SK-N-SH treated with all-trans-retinoic acid at 6 μM for 48 hours (cell line): ENCODE measurements at regions not wholly inside any gene's neighbourhood (a gene's known extent, or its start where the extent isn't known, plus 50 kb on each side); places are given as distances from the start of the nearest gene placed in this dataset.

Experiments
- ATAC-seq: fragments of 200-7000 bp; cut with Tn5 transposase; 3 replicates; pipeline ENCODE4 v1.9.1; 2020; ENCODE audit warnings: mild to moderate bottlenecking, moderate library complexity
- ARNTL ChIP-seq: fragments of 450-650 bp; formaldehyde crosslinking; IDR thresholded peaks from 2 replicates; pipeline ENCODE4 v1.5.0; 2020; ENCODE audit warnings: low read depth, mild to moderate bottlenecking, moderate library complexity, borderline replicate concordance
- BACH2 ChIP-seq: fragments of 250-450 bp; sonication (Bioruptor Pico); IDR thresholded peaks from 2 replicates; pipeline ENCODE4 v1.9.0; 2021; ENCODE audit warnings: mild to moderate bottlenecking, borderline replicate concordance
- CSDC2 ChIP-seq: fragments of 250-450 bp; sonication (Bioruptor Pico); IDR thresholded peaks from 2 replicates; pipeline ENCODE4 v1.5.0; 2020; ENCODE audit warnings: mild to moderate bottlenecking, moderate library complexity
- ESRRG ChIP-seq: fragments of 250-450 bp; sonication (Bioruptor Pico); IDR thresholded peaks from 2 replicates; pipeline ENCODE4 v1.6.1; 2021; ENCODE audit warnings: mild to moderate bottlenecking
- ISL1 ChIP-seq: fragments of 250-450 bp; sonication (Bioruptor Pico); IDR thresholded peaks from 2 replicates; pipeline ENCODE4 v2.1.2; 2022; ENCODE audit warnings: mild to moderate bottlenecking, moderate library complexity
- OSR1 ChIP-seq: fragments of 250-450 bp; sonication (Bioruptor Pico); IDR thresholded peaks from 2 replicates; pipeline ENCODE4 v1.8.0; 2022; ENCODE audit warnings: moderate library complexity, mild to moderate bottlenecking, inconsistent platforms
- PATZ1 ChIP-seq: fragments of 250-450 bp; sonication (Bioruptor Pico); IDR thresholded peaks from 2 replicates; pipeline ENCODE4 v1.8.0; 2020; ENCODE audit warnings: mild to moderate bottlenecking, moderate library complexity, borderline replicate concordance
- RARB ChIP-seq: fragments of 250-450 bp; sonication (Bioruptor Pico); IDR thresholded peaks from 2 replicates; pipeline ENCODE4 v1.8.0; 2021; ENCODE audit warnings: mild to moderate bottlenecking, moderate library complexity
- SNAI2 ChIP-seq: fragments of 250-450 bp; sonication (Bioruptor Pico); IDR thresholded peaks from 2 replicates; pipeline ENCODE4 v1.5.0; 2020; ENCODE audit warnings: mild to moderate bottlenecking, moderate library complexity
- TCF4 ChIP-seq: fragments of 250-450 bp; sonication (Bioruptor Pico); IDR thresholded peaks from 2 replicates; pipeline ENCODE4 v1.8.0; 2021; ENCODE audit warnings: mild to moderate bottlenecking, moderate library complexity, borderline replicate concordance
- TSHZ2 ChIP-seq: fragments of 250-450 bp; sonication (Bioruptor Pico); IDR thresholded peaks from 2 replicates; pipeline ENCODE4 v1.5.0; 2020; ENCODE audit warnings: mild to moderate bottlenecking, moderate library complexity
- ZC3H10 ChIP-seq: fragments of 250-450 bp; sonication (Bioruptor Pico); IDR thresholded peaks from 2 replicates; pipeline ENCODE4 v1.5.1; 2021; ENCODE audit warnings: mild to moderate bottlenecking, moderate library complexity
- ZFP30 ChIP-seq: fragments of 450-650 bp; formaldehyde crosslinking; IDR thresholded peaks from 2 replicates; pipeline ENCODE4 v1.5.0; 2022; ENCODE audit warnings: mild to moderate bottlenecking, moderate library complexity
- ZNF565 ChIP-seq: fragments of 450-650 bp; formaldehyde crosslinking; conservative IDR thresholded peaks from 2 replicates; pipeline ENCODE4 v1.5.0; 2020; ENCODE audit warnings: low read depth, mild to moderate bottlenecking, moderate library complexity
- ZNF8 ChIP-seq: fragments of 450-650 bp; formaldehyde crosslinking; IDR thresholded peaks from 2 replicates; pipeline ENCODE4 v1.5.0; 2020; ENCODE audit warnings: mild to moderate bottlenecking, moderate library complexity
- TF ChIP-seq, protein P1 (sequence below): fragments of 250-450 bp; sonication (Bioruptor Pico); IDR thresholded peaks from 2 replicates; pipeline ENCODE4 v1.8.0; 2021; ENCODE audit warnings: low read depth, mild to moderate bottlenecking, moderate library complexity, borderline replicate concordance
- TF ChIP-seq, protein P2 (sequence below): fragments of 250-450 bp; sonication (Bioruptor Pico); IDR thresholded peaks from 2 replicates; pipeline ENCODE4 v1.5.1; 2021; ENCODE audit warnings: mild to moderate bottlenecking, moderate library complexity
- TF ChIP-seq, protein P3 (sequence below): fragments of 250-450 bp; sonication (Bioruptor Pico); IDR thresholded peaks from 2 replicates; pipeline ENCODE4 v1.5.1; 2020; ENCODE audit warnings: low read depth, mild to moderate bottlenecking, moderate library complexity

DNA sequence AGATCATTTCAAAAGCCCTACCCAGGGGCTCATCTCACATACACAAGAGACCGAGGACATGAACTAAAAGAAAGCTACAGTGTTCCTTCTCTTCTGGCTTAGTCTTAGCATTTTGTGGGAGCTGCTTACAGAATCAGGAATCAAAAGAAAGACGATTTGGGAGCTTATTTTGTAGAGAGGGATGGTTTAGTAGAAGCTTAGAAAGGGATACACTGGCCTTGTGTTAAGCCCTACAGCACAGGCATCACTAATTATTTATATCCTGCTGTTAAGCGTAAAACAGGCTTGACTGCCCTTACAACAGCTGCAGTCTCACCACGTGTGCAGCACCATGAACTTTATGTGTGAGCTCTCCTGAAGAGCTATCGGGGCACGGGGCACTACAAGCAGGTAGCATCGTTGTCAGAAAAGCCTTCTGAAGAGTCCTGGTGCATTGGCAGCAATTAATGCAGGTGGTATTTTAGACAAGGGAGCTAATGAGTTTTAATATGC is 798.3 kb downstream of the NXPH1 start:
- no peak for ATAC-seq
- TF ChIP-seq CSDC2 (CRISPR knock-in tag) (no peak), PATZ1 (CRISPR knock-in tag) (no peak), ZC3H10 (CRISPR knock-in tag) (no peak), TSHZ2 (CRISPR knock-in tag) (no peak), ESRRG (CRISPR knock-in tag) (no peak), ISL1 (no peak), SNAI2 (CRISPR knock-in tag) (no peak), OSR1 (CRISPR knock-in tag) (no peak), BACH2 (CRISPR knock-in tag) (no peak), ZNF565 (CRISPR knock-in tag) (no peak), TCF4 (CRISPR knock-in tag) (no peak)
- TF ChIP-seq, protein P1, sequence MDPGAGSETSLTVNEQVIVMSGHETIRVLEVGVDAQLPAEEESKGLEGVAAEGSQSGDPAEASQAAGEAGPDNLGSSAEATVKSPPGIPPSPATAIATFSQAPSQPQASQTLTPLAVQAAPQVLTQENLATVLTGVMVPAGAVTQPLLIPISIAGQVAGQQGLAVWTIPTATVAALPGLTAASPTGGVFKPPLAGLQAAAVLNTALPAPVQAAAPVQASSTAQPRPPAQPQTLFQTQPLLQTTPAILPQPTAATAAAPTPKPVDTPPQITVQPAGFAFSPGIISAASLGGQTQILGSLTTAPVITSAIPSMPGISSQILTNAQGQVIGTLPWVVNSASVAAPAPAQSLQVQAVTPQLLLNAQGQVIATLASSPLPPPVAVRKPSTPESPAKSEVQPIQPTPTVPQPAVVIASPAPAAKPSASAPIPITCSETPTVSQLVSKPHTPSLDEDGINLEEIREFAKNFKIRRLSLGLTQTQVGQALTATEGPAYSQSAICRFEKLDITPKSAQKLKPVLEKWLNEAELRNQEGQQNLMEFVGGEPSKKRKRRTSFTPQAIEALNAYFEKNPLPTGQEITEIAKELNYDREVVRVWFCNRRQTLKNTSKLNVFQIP = no peak
- TF ChIP-seq, protein P2, sequence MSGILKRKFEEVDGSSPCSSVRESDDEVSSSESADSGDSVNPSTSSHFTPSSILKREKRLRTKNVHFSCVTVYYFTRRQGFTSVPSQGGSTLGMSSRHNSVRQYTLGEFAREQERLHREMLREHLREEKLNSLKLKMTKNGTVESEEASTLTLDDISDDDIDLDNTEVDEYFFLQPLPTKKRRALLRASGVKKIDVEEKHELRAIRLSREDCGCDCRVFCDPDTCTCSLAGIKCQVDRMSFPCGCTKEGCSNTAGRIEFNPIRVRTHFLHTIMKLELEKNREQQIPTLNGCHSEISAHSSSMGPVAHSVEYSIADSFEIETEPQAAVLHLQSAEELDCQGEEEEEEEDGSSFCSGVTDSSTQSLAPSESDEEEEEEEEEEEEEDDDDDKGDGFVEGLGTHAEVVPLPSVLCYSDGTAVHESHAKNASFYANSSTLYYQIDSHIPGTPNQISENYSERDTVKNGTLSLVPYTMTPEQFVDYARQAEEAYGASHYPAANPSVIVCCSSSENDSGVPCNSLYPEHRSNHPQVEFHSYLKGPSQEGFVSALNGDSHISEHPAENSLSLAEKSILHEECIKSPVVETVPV (CRISPR knock-in tag) = no peak
- TF ChIP-seq, protein P3, sequence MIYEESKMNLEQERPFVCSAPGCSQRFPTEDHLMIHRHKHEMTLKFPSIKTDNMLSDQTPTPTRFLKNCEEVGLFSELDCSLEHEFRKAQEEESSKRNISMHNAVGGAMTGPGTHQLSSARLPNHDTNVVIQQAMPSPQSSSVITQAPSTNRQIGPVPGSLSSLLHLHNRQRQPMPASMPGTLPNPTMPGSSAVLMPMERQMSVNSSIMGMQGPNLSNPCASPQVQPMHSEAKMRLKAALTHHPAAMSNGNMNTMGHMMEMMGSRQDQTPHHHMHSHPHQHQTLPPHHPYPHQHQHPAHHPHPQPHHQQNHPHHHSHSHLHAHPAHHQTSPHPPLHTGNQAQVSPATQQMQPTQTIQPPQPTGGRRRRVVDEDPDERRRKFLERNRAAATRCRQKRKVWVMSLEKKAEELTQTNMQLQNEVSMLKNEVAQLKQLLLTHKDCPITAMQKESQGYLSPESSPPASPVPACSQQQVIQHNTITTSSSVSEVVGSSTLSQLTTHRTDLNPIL (CRISPR knock-in tag) = no peak

DNA sequence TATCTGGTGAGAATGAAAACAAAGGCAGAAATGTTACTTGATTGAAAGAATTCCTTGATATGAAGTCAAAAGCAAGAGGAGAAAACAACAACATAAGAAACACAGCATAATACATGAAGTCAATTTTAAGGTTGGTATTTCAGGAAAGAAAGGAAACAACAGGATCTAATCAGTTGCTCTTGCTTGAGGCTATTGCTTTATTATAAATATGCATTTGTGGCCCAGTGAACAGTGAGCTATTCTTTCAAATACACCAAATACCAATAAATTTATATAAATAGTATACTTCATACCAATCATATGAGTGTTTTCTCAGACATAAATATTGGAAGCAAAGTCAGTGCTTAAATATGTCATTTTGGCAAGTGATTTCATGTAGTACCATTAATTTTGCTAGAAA is 806.6 kb downstream of the NXPH1 start:
- no peak for TF ChIP-seq ZNF565 (CRISPR knock-in tag)
- TF ChIP-seq ZNF8 (CRISPR knock-in tag) = no peak
- TF ChIP-seq PATZ1 (CRISPR knock-in tag) = no peak
- TF ChIP-seq BACH2 (CRISPR knock-in tag) = no peak
- no peak for TF ChIP-seq ZFP30
- TF ChIP-seq ESRRG (CRISPR knock-in tag) = no peak
- TF ChIP-seq, protein P3 (CRISPR knock-in tag) = no peak
- TF ChIP-seq TCF4 (CRISPR knock-in tag) = no peak
- no peak for TF ChIP-seq ARNTL
- TF ChIP-seq RARB = no peak
- no peak for TF ChIP-seq ISL1
- ATAC-seq = no peak
